Fibroblast of villous mesenchyme (primary cell): ENCODE measurements at regions not wholly inside any gene's neighbourhood (a gene's known extent, or its start where the extent isn't known, plus 50 kb on each side); places are given as distances from the start of the nearest gene placed in this dataset.

ENCODE experiments used
- DNase-seq: peaks from one replicate; pipeline ENCODE4 v3.0.0-alpha.2; 2010; ENCODE audit warnings: low read depth
- H3K4me3 ChIP-seq: 2 replicates; pipeline ENCODE4 v1.5.1; 2011; ENCODE audit warnings: low read depth, mild to moderate bottlenecking, low read length
- TF ChIP-seq, protein P1 (sequence below): IDR thresholded peaks from 2 replicates; pipeline ENCODE4 v1.5.1; 2012; ENCODE audit warnings: low read depth, mild to moderate bottlenecking, low read length; ENCODE audit not compliant: insufficient read depth

DNA sequence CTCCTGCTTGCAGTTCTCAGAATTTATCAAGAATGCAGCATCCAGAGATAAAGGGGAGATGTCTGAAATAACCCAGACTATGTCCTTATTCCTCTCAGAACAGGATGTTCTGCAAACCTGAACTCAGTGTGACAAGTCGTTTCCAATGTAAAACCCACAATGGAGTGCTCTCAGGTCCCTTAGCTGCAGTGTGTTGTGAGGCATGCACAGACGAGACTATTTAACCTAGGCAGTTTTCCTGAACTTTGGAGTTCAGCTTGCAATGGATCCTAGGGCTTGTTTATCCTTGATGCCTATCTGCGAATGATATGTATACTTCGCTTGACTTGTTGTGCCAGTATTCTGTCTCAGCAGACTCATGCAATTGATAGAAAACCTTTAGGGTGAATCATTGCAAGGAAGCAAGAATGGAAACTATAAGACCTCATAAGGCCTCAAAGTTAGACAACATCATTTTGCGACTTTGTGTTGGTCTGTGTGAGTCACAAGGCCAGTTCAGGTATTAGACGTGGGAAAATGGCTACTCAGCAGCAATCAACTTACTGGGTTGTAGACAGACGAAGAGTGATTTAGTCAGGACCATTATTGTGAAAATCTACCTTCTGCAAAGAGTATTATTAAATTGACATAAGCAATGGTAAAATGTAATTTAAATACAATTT, 2439.9 kb upstream of the PCDH20 start:
- DNase-seq = no peak
- TF ChIP-seq, protein P1, sequence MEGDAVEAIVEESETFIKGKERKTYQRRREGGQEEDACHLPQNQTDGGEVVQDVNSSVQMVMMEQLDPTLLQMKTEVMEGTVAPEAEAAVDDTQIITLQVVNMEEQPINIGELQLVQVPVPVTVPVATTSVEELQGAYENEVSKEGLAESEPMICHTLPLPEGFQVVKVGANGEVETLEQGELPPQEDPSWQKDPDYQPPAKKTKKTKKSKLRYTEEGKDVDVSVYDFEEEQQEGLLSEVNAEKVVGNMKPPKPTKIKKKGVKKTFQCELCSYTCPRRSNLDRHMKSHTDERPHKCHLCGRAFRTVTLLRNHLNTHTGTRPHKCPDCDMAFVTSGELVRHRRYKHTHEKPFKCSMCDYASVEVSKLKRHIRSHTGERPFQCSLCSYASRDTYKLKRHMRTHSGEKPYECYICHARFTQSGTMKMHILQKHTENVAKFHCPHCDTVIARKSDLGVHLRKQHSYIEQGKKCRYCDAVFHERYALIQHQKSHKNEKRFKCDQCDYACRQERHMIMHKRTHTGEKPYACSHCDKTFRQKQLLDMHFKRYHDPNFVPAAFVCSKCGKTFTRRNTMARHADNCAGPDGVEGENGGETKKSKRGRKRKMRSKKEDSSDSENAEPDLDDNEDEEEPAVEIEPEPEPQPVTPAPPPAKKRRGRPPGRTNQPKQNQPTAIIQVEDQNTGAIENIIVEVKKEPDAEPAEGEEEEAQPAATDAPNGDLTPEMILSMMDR = no peak
- H3K4me3 ChIP-seq = no peak overlapping the region

DNA sequence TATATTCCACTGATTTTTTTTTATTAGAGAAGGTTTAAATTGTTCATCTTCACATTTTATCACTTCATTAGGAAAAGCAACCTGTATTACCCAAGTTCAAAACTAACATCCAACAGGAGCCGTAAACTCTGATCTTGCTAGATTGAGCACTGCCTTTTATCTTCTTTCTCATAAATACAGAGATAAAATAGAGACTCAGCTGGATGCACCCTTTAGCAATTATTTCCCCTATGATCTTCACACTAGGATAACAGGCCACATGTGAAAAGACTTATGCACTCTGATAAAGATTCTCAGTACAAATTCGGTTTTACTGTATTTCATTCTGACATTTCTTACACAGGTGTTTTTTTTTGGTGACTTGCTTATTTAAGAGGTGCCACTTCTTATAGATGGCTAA, 2438.2 kb upstream of the PCDH20 start:
- H3K4me3 ChIP-seq = no peak overlapping the region
- TF ChIP-seq, protein P1 = no peak
- DNase-seq = no peak

- TF ChIP-seq, protein P1 = no peak
- DNase-seq = no peak
- H3K4me3 ChIP-seq = no peak overlapping the region
Measured at GRCh38 chr13:63851526-63851925, 2435.9 kb upstream of the PCDH20 start.

- H3K4me3 ChIP-seq = no peak overlapping the region
- TF ChIP-seq, protein P1 = no peak
- no peak for DNase-seq
Measured at GRCh38 chr13:63843766-63844699, 2428.4 kb upstream of the PCDH20 start.

DNA sequence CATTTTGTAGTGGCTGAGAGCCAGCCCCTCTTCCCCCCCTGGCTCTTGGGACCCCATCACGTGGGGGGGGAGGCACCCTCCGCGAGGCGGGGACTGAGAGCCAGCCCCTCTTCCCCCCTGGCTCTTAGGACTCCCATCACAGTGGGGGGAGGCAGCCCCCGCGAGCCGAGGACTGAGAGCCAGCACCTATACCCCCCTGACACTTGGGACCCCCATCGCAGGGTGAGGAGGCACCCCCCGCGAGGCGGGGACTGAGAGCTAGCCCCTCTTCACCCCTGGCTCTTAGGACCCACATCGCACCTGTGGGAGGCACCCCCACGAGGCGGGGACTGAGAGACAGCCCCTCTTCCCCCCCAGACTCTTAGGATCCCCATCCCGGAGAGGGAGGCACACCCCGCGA, 2426.5 kb upstream of the PCDH20 start:
- DNase-seq = no peak
- TF ChIP-seq, protein P1 = no peak
- no peak overlapping the region for H3K4me3 ChIP-seq

GRCh38 chr13:63840551-63841421, 2425.1 kb upstream of the PCDH20 start:
- TF ChIP-seq, protein P1 = no peak
- no peak for DNase-seq
- no peak overlapping the region for H3K4me3 ChIP-seq
